H9 (cell line): ENCODE measurements at regions not wholly inside any gene's neighbourhood (a gene's known extent, or its start where the extent isn't known, plus 50 kb on each side); places are given as distances from the start of the nearest gene placed in this dataset.

ENCODE experiments used
- DNase-seq: peaks from one replicate; pipeline ENCODE4 v3.0.0-alpha.2; 2017
- H2AFZ ChIP-seq: one replicate; pipeline ENCODE4 v1.6.1; 2013; ENCODE audit warnings: mild to moderate bottlenecking, low read length, control low read depth, moderate library complexity
- H2AK5ac ChIP-seq: 2 replicates; pipeline ENCODE4 v1.6.1; 2013; ENCODE audit warnings: low read length, control low read depth, mixed read lengths; ENCODE audit not compliant: insufficient read length
- H2BK120ac ChIP-seq: one replicate; pipeline ENCODE4 v1.6.1; 2013; ENCODE audit warnings: low read depth, mild to moderate bottlenecking, low read length, control low read depth, inconsistent platforms; ENCODE audit not compliant: poor library complexity, severe bottlenecking
- H2BK12ac ChIP-seq: 2 replicates; pipeline ENCODE4 v1.6.1; 2013; ENCODE audit warnings: low read length, control low read depth, mixed read lengths, low read depth; ENCODE audit not compliant: insufficient read length
- H2BK15ac ChIP-seq: 2 replicates; pipeline ENCODE4 v1.6.1; 2013; ENCODE audit warnings: low read depth, low read length, control low read depth
- H2BK20ac ChIP-seq: one replicate; pipeline ENCODE4 v1.6.1; 2013; ENCODE audit warnings: low read depth, mild to moderate bottlenecking, low read length, control low read depth, inconsistent platforms; ENCODE audit not compliant: poor library complexity, severe bottlenecking
- H2BK5ac ChIP-seq: 2 replicates; pipeline ENCODE4 v1.6.1; 2013; ENCODE audit warnings: low read length, control low read depth, mixed read lengths; ENCODE audit not compliant: insufficient read length
- H3K14ac ChIP-seq: 2 replicates; pipeline ENCODE4 v1.6.1; 2013; ENCODE audit warnings: low read length, control low read depth; ENCODE audit not compliant: insufficient read depth
- H3K18ac ChIP-seq: 2 replicates; pipeline ENCODE4 v1.6.1; 2013; ENCODE audit warnings: low read depth, mild to moderate bottlenecking, mixed read lengths, low read length, control low read depth; ENCODE audit not compliant: insufficient read length
- H3K23ac ChIP-seq: 2 replicates; pipeline ENCODE4 v1.6.1; 2013; ENCODE audit warnings: low read length, control low read depth, mixed read lengths, low read depth; ENCODE audit not compliant: insufficient read length
- H3K23me2 ChIP-seq: 2 replicates; pipeline ENCODE4 v1.6.1; 2013; ENCODE audit warnings: low read depth, mild to moderate bottlenecking, mixed read lengths, low read length, control low read depth; ENCODE audit not compliant: insufficient read length, poor library complexity, severe bottlenecking
- H3K27ac ChIP-seq: 2 replicates; pipeline ENCODE4 v1.5.1; 2013; ENCODE audit warnings: low read length, control low read depth, mixed read lengths, low read depth; ENCODE audit not compliant: insufficient read length
- H3K27me3 ChIP-seq: 2 replicates; pipeline ENCODE4 v1.6.1; 2013; ENCODE audit warnings: low read length, control low read depth, inconsistent platforms; ENCODE audit not compliant: insufficient read depth
- H3K4ac ChIP-seq: 2 replicates; pipeline ENCODE4 v1.6.1; 2013; ENCODE audit warnings: low read depth, mild to moderate bottlenecking, control low read depth, inconsistent platforms, low read length, moderate library complexity
- H3K4me1 ChIP-seq: 2 replicates; pipeline ENCODE4 v1.6.1; 2013; ENCODE audit warnings: low read length, control low read depth, inconsistent platforms; ENCODE audit not compliant: insufficient read depth
- H3K4me2 ChIP-seq: 2 replicates; pipeline ENCODE4 v1.6.1; 2013; ENCODE audit warnings: low read length, control low read depth, mixed read lengths; ENCODE audit not compliant: insufficient read length, insufficient read depth
- H3K56ac ChIP-seq: 2 replicates; pipeline ENCODE4 v1.6.1; 2013; ENCODE audit warnings: low read depth, mild to moderate bottlenecking, mixed read lengths, low read length, control low read depth; ENCODE audit not compliant: insufficient read length
- H3K79me1 ChIP-seq: 2 replicates; pipeline ENCODE4 v1.6.1; 2013; ENCODE audit warnings: low read depth, mild to moderate bottlenecking, moderate library complexity, low read length, control low read depth, inconsistent platforms; ENCODE audit not compliant: insufficient read depth, poor library complexity, severe bottlenecking
- H3K79me2 ChIP-seq: 2 replicates; pipeline ENCODE4 v1.6.1; 2013; ENCODE audit warnings: low read length, control low read depth, inconsistent platforms; ENCODE audit not compliant: insufficient read depth
- H3K9ac ChIP-seq: 2 replicates; pipeline ENCODE4 v1.6.1; 2013; ENCODE audit warnings: low read length, control low read depth, mixed read lengths; ENCODE audit not compliant: insufficient read length; ENCODE audit errors: extremely low read depth
- H3K9me3 ChIP-seq: one replicate; pipeline ENCODE4 v1.6.1; 2013; ENCODE audit warnings: low read depth, low read length, inconsistent platforms; ENCODE audit not compliant: control insufficient read depth
- H3T11ph ChIP-seq: one replicate; pipeline ENCODE4 v1.6.1; 2013; ENCODE audit warnings: mild to moderate bottlenecking, low read length, control low read depth, inconsistent platforms
- H4K20me1 ChIP-seq: one replicate; pipeline ENCODE4 v1.6.1; 2013; ENCODE audit not compliant: control insufficient read depth, insufficient read length, insufficient read depth
- H4K5ac ChIP-seq: 2 replicates; pipeline ENCODE4 v1.6.1; 2013; ENCODE audit warnings: low read depth, mild to moderate bottlenecking, mixed read lengths, low read length, control low read depth; ENCODE audit not compliant: insufficient read length
- H4K8ac ChIP-seq: replicated peaks from 2 replicates; pipeline ENCODE4 v1.6.1; 2013; ENCODE audit warnings: low read length, control low read depth, mixed read lengths, low read depth; ENCODE audit not compliant: insufficient read length
- H4K91ac ChIP-seq: 2 replicates; pipeline ENCODE4 v1.6.1; 2013; ENCODE audit warnings: low read depth, mild to moderate bottlenecking, moderate library complexity, mixed read lengths, low read length, control low read depth; ENCODE audit not compliant: insufficient read length
- H3K27ac Mint-ChIP-seq, 3 experiments: 2 replicates in 2 of 3; 3 replicates in 1 of 3; pipeline ENCODE4 v1.8.0; 2020 to 2021; ENCODE audit warnings: mixed read lengths in 3 of 3, mild to moderate bottlenecking in 1 of 3, moderate library complexity in 1 of 3
- H3K27me3 Mint-ChIP-seq: 2 replicates; pipeline ENCODE4 v1.8.0; 2021; ENCODE audit warnings: low read depth, mild to moderate bottlenecking, moderate library complexity, mixed read lengths
- H3K36me3 Mint-ChIP-seq, 3 experiments: 2 replicates in 2 of 3; 3 replicates in 1 of 3; pipeline ENCODE4 v1.8.0; 2020 to 2021; ENCODE audit warnings: low read depth in 3 of 3, mixed read lengths in 3 of 3; ENCODE audit not compliant: insufficient read depth in 1 of 3
- H3K4me1 Mint-ChIP-seq, 2 experiments: 2 replicates each; pipeline ENCODE4 v1.8.0; 2020; ENCODE audit warnings: mixed read lengths in 2 of 2
- H3K4me3 Mint-ChIP-seq, 2 experiments: 2 replicates in 1 of 2; 3 replicates in 1 of 2; pipeline ENCODE4 v1.8.0; 2020 to 2021; ENCODE audit warnings: mild to moderate bottlenecking in 2 of 2, mixed read lengths in 2 of 2, moderate library complexity in 1 of 2
- H3K9me3 Mint-ChIP-seq, 2 experiments: 2 replicates in 1 of 2; 3 replicates in 1 of 2; pipeline ENCODE4 v1.8.0; 2020; ENCODE audit warnings: mild to moderate bottlenecking in 2 of 2, mixed read lengths in 2 of 2, moderate library complexity in 1 of 2
- CTCF ChIP-seq: fragments of 200-600 bp; sonication (generic); conservative IDR thresholded peaks from 3 replicates; pipeline ENCODE4 v1.8.0; 2021; ENCODE audit warnings: antibody characterized with exemption, mild to moderate bottlenecking
- WGBS: extraction: QIAGEN DNeasy Blood & Tissue Kit; methylation state at CpG from one replicate; pipeline ENCODE4 v1.1.7; 2013; ENCODE audit warnings: missing lambda C conversion rate, low lambda C conversion rate, mixed read lengths; ENCODE audit not compliant: insufficient read length; ENCODE audit errors: extremely low coverage; 5-methylcytosine and 5-hydroxymethylcytosine counted together

DNA sequence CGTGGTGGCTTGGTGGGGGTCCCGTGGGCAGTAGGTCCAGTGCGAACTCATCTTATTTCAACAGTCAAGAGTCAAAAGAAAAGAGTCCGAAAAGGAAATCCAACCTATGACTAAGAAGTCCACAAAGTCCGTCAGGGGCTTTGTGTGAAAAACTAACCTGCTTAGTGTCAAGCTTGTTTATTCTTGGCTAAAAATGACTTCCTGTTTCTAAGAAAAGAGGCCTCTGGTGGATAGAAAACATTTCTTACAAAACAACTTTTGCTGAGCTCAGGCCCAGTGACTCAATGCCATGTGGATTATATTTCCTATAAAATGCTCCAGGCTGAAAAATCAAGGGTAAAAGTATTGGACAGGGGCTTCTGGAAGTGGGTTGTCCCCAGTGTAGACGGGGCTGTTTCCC is 105.9 kb downstream of the GADD45G start:
- Histone ChIP-seq H2AK5ac (no peak overlapping the region), H3K18ac (no peak overlapping the region), H2BK15ac (no peak overlapping the region), H3K79me2 (no peaks in the 10 kb centered on the region), H2BK20ac (no peak overlapping the region), H3K56ac (no peak overlapping the region), H2BK120ac (no peak overlapping the region), H3K9ac (no peak overlapping the region), H3T11ph (no peak overlapping the region), H3K27ac (no peak overlapping the region), H2BK12ac (no peak overlapping the region), H3K27me3 (no peaks in the 10 kb centered on the region), H3K14ac (no peak overlapping the region), H4K5ac (no peak overlapping the region), H3K4me2 (no peak overlapping the region), H2BK5ac (no peak overlapping the region), H4K91ac (no peak overlapping the region), H4K8ac (no peak overlapping the region), H3K9me3 (no peaks in the 10 kb centered on the region), H3K4ac (no peak overlapping the region), H4K20me1 (peaks cover 2% of the 10 kb centered on the region), H3K23ac (no peak overlapping the region), H2AFZ (no peak overlapping the region), H3K23me2 (no peaks in the 10 kb centered on the region), H3K79me1 (no peaks in the 10 kb centered on the region), H3K4me1 (no peaks in the 10 kb centered on the region)
- Mint-ChIP-seq H3K9me3 (no peaks in the 10 kb centered on the region), H3K4me3 (no peak overlapping the region), H3K27me3 (peaks cover 5% of the 10 kb centered on the region), H3K36me3 (peaks cover 0 to 5% (median 0%) of the 10 kb centered on the region in 3 experiments; a peak in 2 of 7 replicates), H3K27ac (no peak overlapping the region), H3K4me1 (peaks cover 13 to 15% of the 10 kb centered on the region in 2 experiments)
- TF ChIP-seq CTCF, result no peak
- WGBS, result no CpG with 5 or more reads among the region's 6 CpGs
- no peak for DNase-seq
